HUES48 (cell line): ENCODE measurements at regions not wholly inside any gene's neighbourhood (a gene's known extent, or its start where the extent isn't known, plus 50 kb on each side); places are given as distances from the start of the nearest gene placed in this dataset.

Source experiments
- H3K27ac ChIP-seq: one replicate; pipeline ENCODE4 v1.7.0; 2013; ENCODE audit warnings: low read depth, low read length, inconsistent platforms
- H3K27me3 ChIP-seq: 2 replicates; pipeline ENCODE4 v1.6.1; 2013; ENCODE audit warnings: mild to moderate bottlenecking, low read length; ENCODE audit not compliant: control insufficient read depth, insufficient read depth
- H3K36me3 ChIP-seq: 2 replicates; pipeline ENCODE4 v1.6.1; 2013; ENCODE audit warnings: low read length; ENCODE audit not compliant: control insufficient read depth, insufficient read depth
- H3K4me1 ChIP-seq: 2 replicates; pipeline ENCODE4 v1.6.1; 2013; ENCODE audit warnings: mild to moderate bottlenecking, low read length; ENCODE audit not compliant: control insufficient read depth, insufficient read depth
- H3K4me3 ChIP-seq: 2 replicates; pipeline ENCODE4 v1.5.1; 2013; ENCODE audit warnings: mild to moderate bottlenecking, low read depth, low read length
- H3K9ac ChIP-seq: 2 replicates; pipeline ENCODE4 v1.6.1; 2013; ENCODE audit warnings: mild to moderate bottlenecking, low read depth, low read length, moderate library complexity
- H3K9me3 ChIP-seq: 2 replicates; pipeline ENCODE4 v1.6.1; 2013; ENCODE audit warnings: low read length; ENCODE audit not compliant: control insufficient read depth, insufficient read depth

- 0 out of 2 replicates have a peak, but pooled peaks cover 3% of the 10 kb centered on the region for H3K9me3 ChIP-seq
- H3K9ac ChIP-seq: no peak overlapping the region
- no peak overlapping the region for H3K4me3 ChIP-seq
- no peak overlapping the region for H3K27ac ChIP-seq
- no peaks in the 10 kb centered on the region for H3K4me1 ChIP-seq
- H3K27me3 ChIP-seq: no peaks in the 10 kb centered on the region
- no peaks in the 10 kb centered on the region for H3K36me3 ChIP-seq
Measured at GRCh38 chr6:142682985-142683384, 262.0 kb downstream of the HIVEP2 start.

- H3K4me3 ChIP-seq: no peak overlapping the region
- H3K9ac ChIP-seq: no peak overlapping the region
- H3K9me3 ChIP-seq: 0 out of 2 replicates have a peak, but pooled peaks cover 3% of the 10 kb centered on the region
- no peaks in the 10 kb centered on the region for H3K4me1 ChIP-seq
- no peaks in the 10 kb centered on the region for H3K27me3 ChIP-seq
- no peaks in the 10 kb centered on the region for H3K36me3 ChIP-seq
- H3K27ac ChIP-seq: no peak overlapping the region
Measured at GRCh38 chr6:142683714-142684141, 261.2 kb downstream of the HIVEP2 start.

GRCh38 chr6:142684371-142684770, 260.6 kb downstream of the HIVEP2 start:
- H3K36me3 ChIP-seq: no peaks in the 10 kb centered on the region
- no peak overlapping the region for H3K9ac ChIP-seq
- H3K4me3 ChIP-seq: no peak overlapping the region
- H3K9me3 ChIP-seq: 0 out of 2 replicates have a peak, but pooled peaks cover 3% of the 10 kb centered on the region
- H3K4me1 ChIP-seq: no peaks in the 10 kb centered on the region
- H3K27me3 ChIP-seq: no peaks in the 10 kb centered on the region
- no peak overlapping the region for H3K27ac ChIP-seq

- no peak overlapping the region for H3K4me3 ChIP-seq
- H3K36me3 ChIP-seq: no peaks in the 10 kb centered on the region
- no peak overlapping the region for H3K27ac ChIP-seq
- 0 out of 2 replicates have a peak, but pooled peaks cover 3% of the 10 kb centered on the region for H3K9me3 ChIP-seq
- H3K27me3 ChIP-seq: no peaks in the 10 kb centered on the region
- H3K9ac ChIP-seq: no peak overlapping the region
- no peaks in the 10 kb centered on the region for H3K4me1 ChIP-seq
Measured at GRCh38 chr6:142685852-142686506, 259.0 kb downstream of the HIVEP2 start.

GRCh38 chr6:142686507-142686887, 258.5 kb downstream of the HIVEP2 start:
- Histone ChIP-seq H3K4me3 (no peak overlapping the region), H3K9ac (no peak overlapping the region), H3K27ac (no peak overlapping the region), H3K4me1 (no peaks in the 10 kb centered on the region), H3K9me3 (0 out of 2 replicates have a peak, but pooled peaks cover 3% of the 10 kb centered on the region), H3K27me3 (no peaks in the 10 kb centered on the region), H3K36me3 (no peaks in the 10 kb centered on the region)

- Histone ChIP-seq H3K36me3 (no peaks in the 10 kb centered on the region), H3K9ac (no peak overlapping the region), H3K27ac (no peak overlapping the region), H3K9me3 (no peaks in the 10 kb centered on the region), H3K27me3 (no peaks in the 10 kb centered on the region), H3K4me1 (0 out of 2 replicates have a peak, but pooled peaks cover 6% of the 10 kb centered on the region), H3K4me3 (no peak overlapping the region)
Measured at GRCh38 chr6:142692942-142693341, 252.0 kb downstream of the HIVEP2 start.

GRCh38 chr6:142693441-142693840, 251.5 kb downstream of the HIVEP2 start:
- no peak overlapping the region for H3K4me3 ChIP-seq
- no peaks in the 10 kb centered on the region for H3K27me3 ChIP-seq
- H3K9ac ChIP-seq: no peak overlapping the region
- H3K9me3 ChIP-seq: no peaks in the 10 kb centered on the region
- no peak overlapping the region for H3K27ac ChIP-seq
- 0 out of 2 replicates have a peak, but pooled peaks cover 6% of the 10 kb centered on the region for H3K4me1 ChIP-seq
- H3K36me3 ChIP-seq: no peaks in the 10 kb centered on the region

GRCh38 chr6:142694054-142694453, 250.9 kb downstream of the HIVEP2 start:
- no peaks in the 10 kb centered on the region for H3K27me3 ChIP-seq
- no peaks in the 10 kb centered on the region for H3K36me3 ChIP-seq
- H3K27ac ChIP-seq: no peak overlapping the region
- H3K9me3 ChIP-seq: no peaks in the 10 kb centered on the region
- H3K4me3 ChIP-seq: no peak overlapping the region
- H3K4me1 ChIP-seq: 0 out of 2 replicates have a peak, but pooled peaks cover 6% of the 10 kb centered on the region
- H3K9ac ChIP-seq: no peak overlapping the region

- Histone ChIP-seq H3K27ac (no peak overlapping the region), H3K4me3 (no peak overlapping the region), H3K4me1 (0 out of 2 replicates have a peak, but pooled peaks cover 6% of the 10 kb centered on the region), H3K9me3 (no peaks in the 10 kb centered on the region), H3K36me3 (no peaks in the 10 kb centered on the region), H3K9ac (no peak overlapping the region), H3K27me3 (no peaks in the 10 kb centered on the region)
Measured at GRCh38 chr6:142695016-142695415, 250.0 kb downstream of the HIVEP2 start.

- Histone ChIP-seq H3K9ac (no peak overlapping the region), H3K9me3 (no peaks in the 10 kb centered on the region), H3K4me3 (no peak overlapping the region), H3K36me3 (no peaks in the 10 kb centered on the region), H3K27ac (no peak overlapping the region), H3K4me1 (0 out of 2 replicates have a peak, but pooled peaks cover 6% of the 10 kb centered on the region), H3K27me3 (no peaks in the 10 kb centered on the region)
Measured at GRCh38 chr6:142696123-142697000, 248.6 kb downstream of the HIVEP2 start.

- no peaks in the 10 kb centered on the region for H3K36me3 ChIP-seq
- H3K4me1 ChIP-seq: 0 out of 2 replicates have a peak, but pooled peaks cover 6% of the 10 kb centered on the region
- H3K27me3 ChIP-seq: no peaks in the 10 kb centered on the region
- no peak overlapping the region for H3K4me3 ChIP-seq
- H3K9ac ChIP-seq: no peak overlapping the region
- no peaks in the 10 kb centered on the region for H3K9me3 ChIP-seq
- H3K27ac ChIP-seq: no peak overlapping the region
Measured at GRCh38 chr6:142697001-142697335, 248.0 kb downstream of the HIVEP2 start.
